Muscle of back (tissue), 3 donors: ENCODE measurements at regions not wholly inside any gene's neighbourhood (a gene's known extent, or its start where the extent isn't known, plus 50 kb on each side); places are given as distances from the start of the nearest gene placed in this dataset.

Experiments
- DNase-seq, 3 donors: peaks; one replicate each; pipeline versions ENCODE4 v3.0.0 to v3.0.0-alpha.2; 2013

DNA sequence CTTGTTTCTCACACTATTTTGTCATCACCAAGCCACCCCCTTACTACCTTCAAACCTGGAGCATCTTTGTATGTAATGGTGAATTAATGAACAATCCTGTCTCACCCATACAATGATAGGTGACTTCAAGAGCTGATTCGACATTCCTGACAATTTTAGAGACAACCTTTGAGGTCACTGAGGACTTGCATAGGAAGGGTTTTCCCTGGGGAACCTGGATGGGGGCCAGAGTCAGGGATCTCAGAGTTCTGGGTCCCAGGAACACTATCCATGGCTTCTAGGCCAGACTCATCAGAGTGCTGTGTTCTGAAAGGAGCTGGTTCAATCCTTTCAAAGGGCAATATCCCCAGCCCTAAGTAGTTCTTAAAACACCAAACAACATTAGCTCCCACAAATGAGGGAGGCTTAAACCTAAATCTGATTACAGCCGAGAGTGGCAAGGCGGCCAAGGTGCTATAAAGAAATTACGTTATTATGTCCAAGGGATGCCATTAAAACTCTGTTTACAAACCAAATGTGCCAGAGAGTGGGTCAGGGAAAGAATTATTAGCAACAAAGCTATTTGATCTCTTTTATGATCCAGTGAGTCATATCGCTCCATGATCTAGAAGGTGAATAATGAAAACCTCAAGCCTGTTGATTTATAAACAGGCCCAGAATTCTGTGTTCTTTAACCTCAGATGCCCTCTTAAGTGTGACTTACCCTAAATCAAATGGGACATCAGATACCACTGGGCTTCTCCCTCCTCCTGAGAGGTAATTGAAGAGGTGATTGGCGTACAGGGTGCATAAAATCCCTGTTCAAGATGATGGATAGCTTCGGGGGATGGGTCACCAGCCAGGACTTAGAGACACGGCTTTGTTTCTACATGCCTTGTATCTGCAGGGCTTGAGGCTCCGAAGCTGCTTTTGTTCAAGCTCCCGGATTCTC lies 230.2 kb upstream of the TBX3 start:
- no peak for DNase-seq

DNA sequence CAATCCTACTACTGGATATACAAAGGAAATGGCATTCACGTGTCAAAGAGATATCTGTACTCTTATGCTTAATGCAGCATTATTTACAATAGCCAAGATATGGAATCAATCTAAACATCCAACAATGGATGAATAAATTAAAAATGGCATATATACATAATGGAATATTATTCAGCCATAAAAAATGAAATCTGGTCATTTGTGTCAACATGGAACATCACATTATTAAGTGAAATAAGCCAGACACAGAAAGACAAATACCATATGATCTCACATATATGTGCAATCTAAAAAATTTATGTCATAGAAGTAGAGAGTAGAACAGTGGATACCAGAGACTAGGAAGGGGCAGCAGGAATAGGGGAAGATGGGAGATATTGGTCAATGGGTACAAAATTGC lies 228.8 kb upstream of the TBX3 start:
- DNase-seq = no peak

- no peak for DNase-seq
These were observed 227.2 kb upstream of the TBX3 start for GRCh38 chr12:114911196-114911595.

DNA sequence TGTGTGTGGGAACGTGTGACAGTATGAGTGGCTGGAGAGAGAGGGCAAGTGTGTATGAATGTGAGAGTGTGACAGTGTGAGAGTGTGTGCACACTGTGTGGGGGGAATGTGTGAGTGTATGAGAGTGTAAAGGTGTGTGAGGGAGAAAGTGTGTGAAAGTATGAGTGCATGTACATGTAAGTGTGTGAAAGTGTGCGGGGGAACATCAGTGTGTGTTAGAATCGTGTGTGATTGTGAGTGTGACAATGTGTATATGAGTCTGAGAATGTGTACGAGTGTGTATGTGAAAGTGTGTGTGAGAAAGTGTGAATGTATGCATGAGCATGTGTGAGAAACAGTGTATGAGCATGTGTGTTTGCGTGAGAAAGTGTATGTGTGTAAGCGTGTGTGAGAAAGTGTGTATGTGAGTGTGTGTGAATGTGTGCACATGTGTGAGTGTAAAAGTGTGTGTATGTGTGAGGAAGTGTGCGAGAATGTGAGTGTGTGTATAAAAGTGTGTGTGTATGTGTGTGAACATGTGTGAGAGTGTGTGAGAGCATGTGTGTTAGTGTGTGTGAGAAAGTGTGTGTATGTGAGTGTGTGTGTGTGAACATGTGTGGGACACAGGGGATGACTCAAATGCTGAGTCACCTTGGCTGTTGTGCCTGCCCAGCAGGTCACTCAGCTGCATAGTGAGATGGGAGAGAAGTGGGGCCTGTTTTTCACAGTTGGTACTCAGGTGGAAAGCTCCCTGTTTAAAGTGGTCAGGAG lies 220.5 kb upstream of the TBX3 start:
- no peak for DNase-seq

DNA sequence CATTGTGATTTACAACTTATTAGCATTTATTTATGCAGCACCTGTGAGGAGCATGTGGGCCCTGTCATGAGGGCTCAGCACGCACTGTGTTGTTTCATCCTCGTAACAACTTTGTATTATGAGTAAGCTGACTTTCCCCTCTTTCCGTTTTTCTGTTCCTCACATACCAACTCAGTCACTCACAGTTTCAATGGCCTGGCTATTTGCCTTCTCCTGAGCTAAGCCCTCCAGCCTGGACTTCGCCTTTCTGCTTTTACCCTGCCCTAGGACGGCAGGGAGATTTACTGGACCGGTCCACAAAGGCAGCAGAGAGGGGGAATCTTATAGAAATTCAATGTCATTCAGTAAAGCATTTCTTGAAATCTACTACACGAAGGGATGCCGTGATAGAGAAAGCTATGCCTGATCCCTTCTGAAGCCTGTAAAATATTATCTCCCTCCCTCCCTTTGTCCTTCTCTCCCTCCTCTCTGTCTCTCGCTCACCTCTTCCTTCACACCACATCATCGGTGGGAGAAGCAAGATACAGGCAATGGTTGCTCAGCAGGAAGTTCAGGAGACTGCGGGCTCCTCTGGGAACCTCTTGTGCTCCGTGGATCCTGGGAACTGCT lies 219.2 kb upstream of the TBX3 start:
- DNase-seq = peak in 2 of 3 donors; percentile 57 to 70

DNA sequence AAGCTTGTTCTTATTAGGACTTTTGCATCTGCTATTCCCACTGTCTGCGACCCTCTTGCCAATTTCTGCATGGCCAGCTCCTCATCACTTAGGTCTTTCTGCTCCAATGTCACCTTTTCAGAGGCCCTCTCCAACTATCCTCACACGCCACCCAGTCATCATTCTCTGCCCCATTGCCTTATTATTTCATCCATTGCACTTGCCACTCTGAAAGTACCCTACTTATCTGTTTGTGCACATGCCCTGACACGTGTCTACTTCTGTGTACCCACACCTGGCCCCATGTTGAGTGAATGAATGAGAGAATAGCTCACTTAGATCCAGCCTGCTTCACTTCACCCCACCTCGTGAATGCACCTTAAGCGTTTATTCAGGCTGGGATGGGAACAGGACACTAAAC lies 218.7 kb upstream of the TBX3 start:
- no peak for DNase-seq

- no peak for DNase-seq
These were observed 217.3 kb upstream of the TBX3 start for GRCh38 chr12:114901316-114901715.

DNA sequence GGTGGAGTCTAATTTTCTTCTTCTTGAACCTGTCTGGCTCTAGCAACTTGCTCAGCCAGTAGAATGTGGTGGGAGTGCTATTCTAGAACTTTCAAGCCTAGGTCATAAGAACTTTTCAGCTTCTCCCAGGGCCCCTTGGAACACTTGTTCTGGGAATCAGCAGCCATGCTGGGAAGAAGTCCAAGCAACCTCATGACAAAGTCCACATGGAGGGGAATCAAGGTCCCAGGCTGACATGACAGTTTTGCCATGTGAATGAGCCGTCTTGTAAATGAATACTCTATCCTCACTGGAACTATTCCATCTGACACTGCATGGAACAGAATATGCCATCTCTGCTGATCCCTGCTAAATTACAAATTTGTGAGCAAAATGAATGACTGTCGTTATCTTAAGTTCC lies 214.2 kb upstream of the TBX3 start:
- DNase-seq = no peak

DNA sequence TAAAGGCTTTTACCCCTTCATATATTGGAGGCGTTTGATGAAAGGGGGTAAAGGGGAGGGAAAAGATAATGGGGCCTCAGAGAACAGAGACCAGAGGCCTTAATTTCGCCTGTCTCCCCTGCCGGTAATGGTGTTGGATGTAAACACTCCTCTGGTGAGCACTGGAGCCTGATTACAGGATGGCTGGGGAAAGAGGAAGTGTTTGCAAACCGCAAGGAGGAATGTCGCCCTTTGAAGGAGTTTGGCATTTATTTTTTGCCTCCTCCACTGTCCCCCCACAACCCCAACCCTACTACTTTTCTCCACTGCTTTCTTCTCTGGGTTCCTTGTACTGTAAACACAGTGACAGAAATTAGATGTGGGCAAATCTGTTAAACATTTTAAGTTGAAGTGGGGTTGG lies 211.9 kb upstream of the TBX3 start:
- no peak for DNase-seq

DNA sequence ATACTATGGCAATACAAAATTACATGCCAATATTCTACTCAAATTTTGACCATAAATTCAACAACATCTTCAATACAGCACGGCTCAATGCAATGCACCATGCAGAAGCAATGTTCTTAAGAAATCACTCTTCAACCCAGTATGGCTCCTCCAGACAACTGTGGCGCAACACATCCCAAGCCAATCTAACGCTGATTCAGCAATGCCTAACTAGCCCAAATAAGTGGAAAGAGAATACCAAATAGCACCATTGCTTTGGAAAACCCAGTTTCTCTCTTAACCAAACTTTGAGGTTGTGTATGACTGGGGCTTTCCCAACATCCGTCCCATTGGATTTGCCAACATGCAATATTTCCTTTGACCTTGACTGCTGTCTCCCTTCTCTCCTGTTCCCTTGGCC lies 211.1 kb upstream of the TBX3 start:
- DNase-seq = no peak

GRCh38 chr12:114894076-114894475 lies 210.1 kb upstream of the TBX3 start:
- no peak for DNase-seq

- DNase-seq = peak in 1 of 3 donors; percentile 48
These were observed 205.1 kb upstream of the TBX3 start for GRCh38 chr12:114888928-114889584.

DNA sequence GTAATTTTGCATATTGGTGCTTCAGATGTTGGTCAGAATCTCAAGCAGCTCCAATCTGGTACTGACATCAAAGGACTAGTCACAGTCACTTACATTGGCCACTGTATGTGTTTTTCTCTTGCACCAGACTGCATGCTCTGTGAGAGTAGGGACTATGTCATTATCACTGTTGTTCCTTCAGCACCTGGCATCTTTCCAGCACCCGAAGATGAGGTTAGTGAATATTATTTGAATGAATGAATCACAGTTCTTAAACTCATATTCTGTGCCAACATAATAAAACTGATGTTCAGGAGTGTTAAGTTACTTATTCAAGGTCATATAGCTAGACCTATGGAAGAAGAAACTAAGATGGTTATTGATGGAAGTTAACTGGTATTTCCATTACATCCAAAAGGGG lies 204.5 kb upstream of the TBX3 start:
- DNase-seq = no peak

DNA sequence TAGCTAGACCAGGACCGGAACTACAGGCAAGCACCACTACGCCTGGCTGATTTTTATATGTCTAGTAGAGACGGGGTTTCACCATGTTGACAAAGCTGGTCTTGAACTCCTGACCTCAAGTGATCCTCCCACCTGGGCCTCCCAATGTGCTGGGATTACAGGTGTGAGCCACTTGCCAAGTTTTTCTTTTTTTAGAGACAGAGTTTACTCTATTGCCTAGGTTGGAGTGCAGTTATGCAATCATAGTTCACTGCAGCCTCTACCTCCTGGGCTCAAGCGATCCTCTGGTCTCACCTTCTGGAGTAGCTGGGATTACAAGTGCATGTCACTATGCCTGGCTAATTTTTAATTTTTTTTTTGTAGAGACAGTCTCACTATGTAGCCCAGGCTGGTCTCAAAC lies 201.5 kb upstream of the TBX3 start:
- DNase-seq = no peak

- DNase-seq = no peak
These were observed 200.6 kb upstream of the TBX3 start for GRCh38 chr12:114884575-114884974.

- DNase-seq = no peak
These were observed 198.1 kb upstream of the TBX3 start for GRCh38 chr12:114882083-114882482.

DNA sequence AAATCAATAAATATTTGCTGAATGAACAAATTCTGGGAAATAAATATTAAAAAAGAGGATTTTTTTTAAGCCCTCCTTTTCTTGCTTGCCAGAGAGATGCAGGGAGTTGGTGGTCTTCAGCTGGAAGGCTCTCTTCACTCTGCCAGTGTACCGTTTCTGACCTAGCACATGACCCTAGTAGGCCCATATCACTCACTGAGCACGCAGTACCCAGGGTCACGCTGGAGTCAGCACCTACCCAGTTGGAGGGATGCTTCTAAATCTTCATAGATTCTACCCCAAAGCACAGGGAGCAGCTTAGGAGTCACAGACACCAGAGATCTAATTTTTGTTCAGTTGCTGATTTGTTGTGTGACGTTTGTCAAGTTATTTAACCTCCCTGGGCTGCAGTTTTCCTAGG lies 195.4 kb upstream of the TBX3 start:
- DNase-seq = no peak

DNA sequence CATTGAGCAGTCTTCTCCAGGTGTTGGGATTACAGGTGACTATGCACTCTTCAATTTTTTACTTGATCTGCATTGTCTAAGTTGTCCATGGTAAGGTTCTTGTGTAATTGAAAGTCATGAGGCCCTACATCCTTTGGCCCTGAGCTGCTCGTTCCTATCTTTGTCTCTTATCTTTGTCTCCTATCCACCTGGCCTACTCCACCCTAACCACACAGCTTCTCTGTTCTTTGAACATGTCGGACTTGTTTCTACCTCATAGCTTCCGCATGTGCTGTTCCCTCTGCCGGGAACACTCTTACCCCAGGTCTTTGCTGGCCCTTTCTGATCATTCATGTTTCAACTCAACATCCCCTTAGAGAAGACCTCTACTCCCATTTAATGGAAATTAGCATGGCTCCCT lies 194.8 kb upstream of the TBX3 start:
- no peak for DNase-seq

DNA sequence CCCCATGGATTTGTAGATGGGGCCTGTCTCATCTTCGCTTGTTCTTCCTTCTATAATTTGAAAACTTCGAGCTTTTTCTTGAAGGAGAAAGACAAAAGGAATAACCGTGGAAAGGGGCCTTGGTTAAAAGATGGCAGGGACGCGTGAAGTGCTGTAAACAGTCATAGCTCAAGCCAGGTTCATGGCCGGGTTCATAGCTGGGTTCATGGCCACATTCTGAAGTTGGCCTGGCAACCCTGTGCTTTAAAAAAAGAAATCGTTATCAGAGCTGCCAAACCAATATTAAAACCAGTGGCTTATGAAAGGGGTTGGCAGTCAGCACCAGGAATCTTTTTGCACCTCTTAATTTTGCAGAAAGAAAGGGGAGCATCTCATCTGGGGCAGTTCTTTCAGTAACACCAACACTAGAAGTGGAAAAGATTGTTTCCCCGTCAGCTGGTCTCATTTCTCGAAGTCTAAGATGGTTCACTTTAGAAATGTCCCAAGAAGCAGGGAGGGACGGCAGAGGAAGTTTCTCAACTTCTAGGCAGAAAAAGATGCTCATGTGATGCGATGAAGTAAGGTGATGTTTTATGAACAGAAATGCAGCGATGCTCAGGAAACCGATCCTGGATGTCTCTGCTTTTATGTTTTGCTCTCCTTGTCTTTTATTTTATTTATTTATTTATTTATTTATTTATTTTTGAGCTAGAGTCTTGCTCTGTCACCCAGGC lies 193.1 kb upstream of the TBX3 start:
- DNase-seq = no peak

GRCh38 chr12:114875313-114875712 lies 191.3 kb upstream of the TBX3 start:
- DNase-seq = no peak

- DNase-seq = no peak
These were observed 189.7 kb upstream of the TBX3 start for GRCh38 chr12:114873656-114874055.
